Breast epithelium (tissue), 4 donors: ENCODE measurements at regions not wholly inside any gene's neighbourhood (a gene's known extent, or its start where the extent isn't known, plus 50 kb on each side); places are given as distances from the start of the nearest gene placed in this dataset.

ENCODE experiments used
- DNase-seq, 2 donors: peaks; one replicate each; pipeline ENCODE4 v3.0.0-alpha.2; 2019; ENCODE audit warnings: low spot score in 2 of 2
- H3K27ac ChIP-seq, 2 donors: fragments of 200-600 bp; sonication (generic) in 1 of 2; one replicate each; pipeline ENCODE4 v1.5.1; 2016 to 2019; ENCODE audit warnings: mild to moderate bottlenecking in 1 of 2
- H3K27me3 ChIP-seq, 2 donors: fragments of 200-600 bp; sonication (generic) in 1 of 2; one replicate each; pipeline versions ENCODE4 v1.5.1 to v1.6.0; 2017 to 2019; ENCODE audit warnings: control low read depth in 1 of 2, mild to moderate bottlenecking in 1 of 2
- H3K36me3 ChIP-seq: fragments of 200-600 bp; one replicate; pipeline ENCODE4 v1.5.1; 2019
- H3K4me1 ChIP-seq, 2 donors: fragments of 200-600 bp; sonication (generic); one replicate each; pipeline ENCODE4 v1.5.1; 2016 to 2019; ENCODE audit warnings: control low read depth in 1 of 2
- H3K4me3 ChIP-seq, 3 donors: fragments of 200-600 bp; sonication (generic); 1 replicate in 2 of 3; 2 replicates in 1 of 3; pipeline ENCODE4 v1.5.1; 2016 to 2019; ENCODE audit warnings: mild to moderate bottlenecking in 3 of 3, moderate library complexity in 2 of 3
- H3K9me3 ChIP-seq, 2 donors: fragments of 200-600 bp; sonication (generic) in 1 of 2; one replicate each; pipeline ENCODE4 v1.5.1; 2016 to 2019; ENCODE audit warnings: control low read depth in 1 of 2
- CTCF ChIP-seq, 3 donors: fragments of 450-650 bp; IDR thresholded peaks; one replicate each; pipeline ENCODE4 v1.5.1; 2016 to 2017; ENCODE audit warnings: antibody characterized with exemption in 3 of 3, mild to moderate bottlenecking in 3 of 3, moderate library complexity in 3 of 3
- POLR2A ChIP-seq: fragments of 450-650 bp; IDR thresholded peaks from one replicate; pipeline ENCODE4 v1.6.1; 2016; ENCODE audit warnings: antibody characterized with exemption, mild to moderate bottlenecking, moderate library complexity
- POLR2AphosphoS5 ChIP-seq, 3 donors: sonication (generic); formaldehyde crosslinking; IDR thresholded peaks; one replicate each; pipeline ENCODE4 v1.6.1; 2017; ENCODE audit warnings: antibody characterized with exemption in 3 of 3
- intact Hi-C: fragments of 100-400 bp; cut with DNase I; formaldehyde crosslinking; loops from one replicate; pipeline ENCODE4 v1.15.1; 2023; ENCODE audit warnings: low total_unique reads

DNA sequence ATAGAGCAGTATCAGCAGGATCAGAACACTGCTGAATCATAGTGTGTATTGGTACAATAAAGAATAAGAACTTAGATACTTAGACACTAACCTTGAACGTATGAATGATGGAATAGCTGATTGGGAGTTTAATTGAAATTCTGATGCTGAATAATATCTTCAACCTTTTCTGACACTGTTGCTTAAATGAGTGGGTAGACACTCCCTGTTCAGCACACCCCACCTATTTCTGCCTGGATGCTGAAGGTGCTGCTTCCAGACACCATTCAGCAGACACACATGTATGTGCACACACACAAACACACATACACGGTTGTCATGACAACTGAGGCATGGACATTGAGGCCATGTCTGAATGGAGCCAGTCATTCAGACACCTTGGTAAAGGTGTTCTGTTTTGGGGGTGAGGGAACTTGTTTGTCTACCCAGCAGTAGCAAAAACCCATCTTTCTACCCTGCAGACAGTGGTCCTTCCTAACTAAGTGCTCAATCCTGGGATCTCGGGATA lies 54.3 kb downstream of the TMEM215 start:
- intact Hi-C loops: no loop called here
- Histone ChIP-seq H3K36me3 (no peaks in the 10 kb centered on the region), H3K9me3 (no peaks in the 10 kb centered on the region), H3K4me1 (no peaks in the 10 kb centered on the region), H3K4me3 (no peak overlapping the region), H3K27me3 (no peaks in the 10 kb centered on the region), H3K27ac (no peak overlapping the region)
- no peak for DNase-seq
- TF ChIP-seq POLR2A: no peak
- no peak for TF ChIP-seq CTCF (IDR thresholded peaks at IDR 0.05)
- no peak for TF ChIP-seq POLR2AphosphoS5 (IDR thresholded peaks at IDR 0.05)

- no peaks in the 10 kb centered on the region for H3K27me3 ChIP-seq
- intact Hi-C loops: no loop called here
- no peak overlapping the region for H3K27ac ChIP-seq
- H3K9me3 ChIP-seq: no peaks in the 10 kb centered on the region
- no peak for DNase-seq
- no peaks in the 10 kb centered on the region for H3K36me3 ChIP-seq
- no peaks in the 10 kb centered on the region for H3K4me1 ChIP-seq
- H3K4me3 ChIP-seq: no peak overlapping the region
- TF ChIP-seq CTCF (IDR thresholded peaks at IDR 0.05) (no peak), POLR2AphosphoS5 (IDR thresholded peaks at IDR 0.05) (no peak)
These were observed 55.9 kb downstream of the TMEM215 start for GRCh38 chr9:32839013-32839885.

- Histone ChIP-seq H3K4me3 (no peak overlapping the region), H3K4me1 (no peaks in the 10 kb centered on the region), H3K36me3 (no peaks in the 10 kb centered on the region), H3K9me3 (no peaks in the 10 kb centered on the region), H3K27ac (no peak overlapping the region), H3K27me3 (no peaks in the 10 kb centered on the region)
- intact Hi-C loops: no loop called here
- no peak for TF ChIP-seq POLR2A
- TF ChIP-seq CTCF (IDR thresholded peaks at IDR 0.05): no peak
- TF ChIP-seq POLR2AphosphoS5 (IDR thresholded peaks at IDR 0.05): no peak
- no peak for DNase-seq
These were observed 58.0 kb downstream of the TMEM215 start for GRCh38 chr9:32841314-32841713.

DNA sequence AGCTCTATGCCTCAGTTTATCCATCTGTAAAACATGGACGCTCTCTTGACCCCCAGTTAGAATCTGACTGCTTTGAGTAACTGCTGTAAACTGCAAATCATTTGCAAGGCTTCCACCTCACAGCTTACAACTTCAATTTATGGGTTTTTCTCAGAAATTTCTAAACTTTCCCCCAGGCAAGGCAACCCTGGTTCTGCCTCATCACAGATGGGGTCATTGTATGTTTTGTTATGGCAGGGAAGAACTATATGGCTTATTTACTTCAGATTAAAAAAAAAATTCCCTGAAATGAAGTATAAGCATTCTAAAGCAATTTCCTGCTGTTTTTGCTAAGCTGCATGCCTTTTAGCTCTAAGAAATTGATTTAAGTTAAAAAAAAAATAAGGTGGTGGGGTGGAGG lies 60.0 kb downstream of the TMEM215 start:
- Histone ChIP-seq H3K27ac (no peak overlapping the region), H3K27me3 (no peaks in the 10 kb centered on the region), H3K9me3 (no peaks in the 10 kb centered on the region), H3K36me3 (no peaks in the 10 kb centered on the region), H3K4me1 (no peaks in the 10 kb centered on the region), H3K4me3 (no peak overlapping the region)
- intact Hi-C loops: no loop called here
- DNase-seq: no peak
- TF ChIP-seq CTCF (IDR thresholded peaks at IDR 0.05) (no peak), POLR2A (no peak), POLR2AphosphoS5 (IDR thresholded peaks at IDR 0.05) (no peak)

DNA sequence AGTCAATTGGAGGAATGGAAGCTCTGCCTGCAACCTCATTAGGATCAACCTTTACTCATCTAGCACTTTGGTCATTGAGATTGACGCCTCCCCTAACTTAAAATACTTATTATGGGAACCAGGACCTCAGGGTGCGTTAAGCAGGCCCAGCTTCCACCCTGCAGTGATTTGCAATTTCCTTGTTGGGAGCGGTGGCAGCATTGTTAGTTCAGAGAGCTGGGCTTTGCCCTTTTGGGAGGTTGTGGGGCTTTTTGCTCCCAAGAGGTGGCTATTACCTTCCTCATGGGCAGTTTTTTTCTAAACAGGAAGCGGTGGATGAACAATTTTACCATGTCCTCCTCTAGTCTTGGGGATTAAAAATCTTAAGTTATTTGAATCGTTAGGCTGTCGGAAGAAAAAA lies 60.9 kb downstream of the TMEM215 start:
- Histone ChIP-seq H3K4me3 (no peak overlapping the region), H3K4me1 (no peaks in the 10 kb centered on the region), H3K27ac (no peak overlapping the region), H3K27me3 (no peaks in the 10 kb centered on the region), H3K9me3 (no peaks in the 10 kb centered on the region), H3K36me3 (no peaks in the 10 kb centered on the region)
- TF ChIP-seq CTCF (IDR thresholded peaks at IDR 0.05) (no peak), POLR2AphosphoS5 (IDR thresholded peaks at IDR 0.05) (no peak), POLR2A (no peak)
- intact Hi-C loops: no loop called here
- DNase-seq: no peak
